A549 (cell line): ENCODE measurements at regions not wholly inside any gene's neighbourhood (a gene's known extent, or its start where the extent isn't known, plus 50 kb on each side); places are given as distances from the start of the nearest gene placed in this dataset.

Experiments
- ATAC-seq, 2 experiments: fragments of 200-7000 bp in 1 of 2; fragments of >200 bp in 1 of 2; cut with Nextera tagmentation in 1 of 2; cut with Tn5 transposase in 1 of 2; 3 replicates each; pipeline versions ENCODE4 v1.8.0 to v1.9.1; 2018 to 2020; ENCODE audit warnings: mild to moderate bottlenecking in 1 of 2, moderate library complexity in 1 of 2
- CTCF ChIA-PET: fragments of 300-600 bp; sonication (Branson Sonifier 250); formaldehyde crosslinking; extraction: SDS; loops from one replicate; lab custom pipeline; 2021; ENCODE audit warnings: antibody characterized with exemption, inconsistent platforms; lab: Yijun Ruan, JAX
- POLR2A ChIA-PET: fragments of 350-600 bp; formaldehyde crosslinking; extraction: SDS; loops from one replicate; lab custom pipeline; 2021; ENCODE audit warnings: antibody characterized with exemption, inconsistent platforms; lab: Yijun Ruan, JAX
- DNase-seq, 2 experiments: peaks; one replicate each; pipeline versions ENCODE4 v3.0.0 to v3.0.0-alpha.2; 2011 to 2016; ENCODE audit warnings: low read depth in 1 of 2, low spot score in 1 of 2
- FAIRE-seq: peaks from 2 replicates; lab custom pipeline; 2011; peaks lifted over from hg19 to GRCh38; lab: Jason Lieb, UNC
- H3K27ac ChIP-seq, 2 experiments: fragments of >200 bp; sonication (Bioruptor Twin); formaldehyde crosslinking; 3 replicates each; pipeline ENCODE4 v1.5.1; 2016 to 2017
- H3K4me1 ChIP-seq: fragments of >200 bp; sonication (Bioruptor Twin); formaldehyde crosslinking; 3 replicates; pipeline ENCODE4 v1.6.1; 2016
- H3K4me2 ChIP-seq: fragments of >200 bp; sonication (Bioruptor Twin); formaldehyde crosslinking; 3 replicates; pipeline ENCODE4 v1.6.1; 2016
- H3K4me3 ChIP-seq: fragments of >200 bp; sonication (Bioruptor Twin); formaldehyde crosslinking; 3 replicates; pipeline ENCODE4 v1.5.1; 2016
- H3K9me3 ChIP-seq: fragments of >200 bp; sonication (Bioruptor Twin); formaldehyde crosslinking; 3 replicates; pipeline ENCODE4 v1.6.1; 2016
- ATOH8 ChIP-seq: fragments of 250-450 bp; sonication (Bioruptor Pico); IDR thresholded peaks from 2 replicates; pipeline ENCODE4 v1.5.0; 2020; ENCODE audit warnings: low read depth, mild to moderate bottlenecking, moderate library complexity
- BHLHE40 ChIP-seq: IDR thresholded peaks from 2 replicates; pipeline ENCODE4 v1.6.1; 2012; ENCODE audit warnings: low read depth, low read length, inconsistent platforms
- CBX8 ChIP-seq: fragments of 200-600 bp; sonication (generic); IDR thresholded peaks from 2 replicates; pipeline ENCODE4 v1.6.1; 2016
- CHD4 ChIP-seq: fragments of 200-600 bp; sonication (generic); IDR thresholded peaks from 2 replicates; pipeline ENCODE4 v1.6.1; 2016; ENCODE audit warnings: antibody characterized with exemption, mild to moderate bottlenecking, borderline replicate concordance
- E2F6 ChIP-seq: IDR thresholded peaks from 2 replicates; pipeline ENCODE4 v1.6.1; 2012; ENCODE audit warnings: low read depth, borderline replicate concordance
- EHMT2 ChIP-seq: fragments of 200-600 bp; sonication (generic); IDR thresholded peaks from 2 replicates; pipeline ENCODE4 v1.6.1; 2016; ENCODE audit warnings: antibody characterized with exemption, low read depth, mild to moderate bottlenecking, moderate library complexity
- EP300 ChIP-seq, 2 experiments: fragments of >200 bp; sonication (Bioruptor Twin); formaldehyde crosslinking; IDR thresholded peaks; 2 replicates in 1 of 2; 3 replicates in 1 of 2; pipeline ENCODE4 v1.6.1; 2016 to 2017
- FOXS1 ChIP-seq: fragments of 250-450 bp; sonication (Bioruptor Pico); IDR thresholded peaks from 2 replicates; pipeline ENCODE4 v1.5.0; 2020; ENCODE audit warnings: mild to moderate bottlenecking, moderate library complexity
- HDAC2 ChIP-seq: fragments of 200-600 bp; sonication (generic); IDR thresholded peaks from 2 replicates; pipeline ENCODE4 v1.6.1; 2016
- HES2 ChIP-seq: fragments of >200 bp; sonication (Bioruptor Twin); formaldehyde crosslinking; IDR thresholded peaks from 2 replicates; pipeline ENCODE4 v1.6.1; 2016
- HEYL ChIP-seq: fragments of 250-450 bp; sonication (Bioruptor Pico); IDR thresholded peaks from 2 replicates; pipeline ENCODE4 v1.8.0; 2021; ENCODE audit warnings: mild to moderate bottlenecking, moderate library complexity
- KDM1A ChIP-seq: fragments of 200-600 bp; sonication (generic); IDR thresholded peaks from 2 replicates; pipeline ENCODE4 v1.6.1; 2016; ENCODE audit warnings: low read depth, mild to moderate bottlenecking
- KDM5A ChIP-seq: fragments of 200-600 bp; sonication (generic); IDR thresholded peaks from 2 replicates; pipeline ENCODE4 v1.6.1; 2016; ENCODE audit warnings: antibody characterized with exemption, mild to moderate bottlenecking
- MAFK ChIP-seq: fragments of 450-650 bp; IDR thresholded peaks from 2 replicates; pipeline ENCODE4 v1.6.1; 2014; ENCODE audit not compliant: partially characterized antibody
- MAZ ChIP-seq: fragments of 150-350 bp; IDR thresholded peaks from 2 replicates; pipeline ENCODE4 v1.6.1; 2014; ENCODE audit warnings: antibody characterized with exemption, low read depth, low read length, borderline replicate concordance
- MYC ChIP-seq: IDR thresholded peaks from 2 replicates; pipeline ENCODE4 v1.6.1; 2012; ENCODE audit warnings: mild to moderate bottlenecking, inconsistent platforms, low read length, improper control_type of control experiment, borderline replicate concordance
- PHF8 ChIP-seq: fragments of 200-600 bp; sonication (generic); IDR thresholded peaks from 2 replicates; pipeline ENCODE4 v1.6.1; 2016; ENCODE audit warnings: low read depth, mild to moderate bottlenecking, antibody characterized with exemption, moderate library complexity, borderline replicate concordance
- POLR2A ChIP-seq: IDR thresholded peaks from 2 replicates; pipeline ENCODE4 v1.6.1; 2012; ENCODE audit warnings: mild to moderate bottlenecking, low read length
- POLR2AphosphoS2 ChIP-seq: conservative IDR thresholded peaks from 2 replicates; pipeline ENCODE4 v1.6.1; 2012; ENCODE audit warnings: low read length, improper control_type of control experiment, inconsistent platforms
- REST ChIP-seq: fragments of 200-600 bp; sonication (generic); IDR thresholded peaks from 2 replicates; pipeline ENCODE4 v1.6.1; 2016; ENCODE audit warnings: antibody characterized with exemption, mild to moderate bottlenecking, moderate library complexity
- SMC3 ChIP-seq: fragments of >200 bp; sonication (Bioruptor Twin); formaldehyde crosslinking; IDR thresholded peaks from 3 replicates; pipeline ENCODE4 v1.6.1; 2018; ENCODE audit warnings: inconsistent platforms
- TFCP2L1 ChIP-seq: fragments of 250-450 bp; sonication (Bioruptor Pico); IDR thresholded peaks from 2 replicates; pipeline ENCODE4 v1.5.0; 2021; ENCODE audit warnings: mild to moderate bottlenecking
- USF2 ChIP-seq: fragments of 450-650 bp; IDR thresholded peaks from 2 replicates; pipeline ENCODE4 v1.6.1; 2014; ENCODE audit warnings: antibody characterized with exemption
- ZFP36 ChIP-seq: fragments of 450-650 bp; IDR thresholded peaks from 2 replicates; pipeline ENCODE4 v1.6.1; 2014; ENCODE audit warnings: borderline replicate concordance; ENCODE audit not compliant: partially characterized antibody
- ZSCAN20 ChIP-seq: fragments of 250-450 bp; sonication (Bioruptor Pico); IDR thresholded peaks from 2 replicates; pipeline ENCODE4 v1.8.0; 2022; ENCODE audit warnings: mild to moderate bottlenecking, moderate library complexity
- WGBS: methylation state at CpG from one replicate; pipeline ENCODE4 v1.1.6; 2017; ENCODE audit errors: missing lambda C conversion rate; 5-methylcytosine and 5-hydroxymethylcytosine counted together

GRCh38 chr4:59387759-59388758 lies 1812.1 kb upstream of the ADGRL3 start:
- DNase-seq: no peak
- ChIA-PET CTCF (no interaction called here), POLR2A (no interaction called here)
- TF ChIP-seq HES2 (no peak), BHLHE40 (no peak), POLR2A (no peak), POLR2AphosphoS2 (no peak), SMC3 (no peak), REST (no peak), FOXS1 (CRISPR knock-in tag) (no peak), EHMT2 (no peak)
- no peaks in the 10 kb centered on the region for H3K4me1 ChIP-seq
- WGBS: 46% methylated on average over 7 of the region's 7 CpGs
- H3K27ac ChIP-seq: no peak overlapping the region
- H3K9me3 ChIP-seq: no peaks in the 10 kb centered on the region
- no peak for FAIRE-seq
- H3K4me2 ChIP-seq: no peak overlapping the region
- ATAC-seq: no peak
- H3K4me3 ChIP-seq: no peak overlapping the region

- CTCF ChIA-PET: no interaction called here
Observed at GRCh38 chr4:59393780-59394179, 1806.3 kb upstream of the ADGRL3 start.

GRCh38 chr4:59400334-59400733 lies 1799.8 kb upstream of the ADGRL3 start:
- H3K4me1 ChIP-seq: no peaks in the 10 kb centered on the region
- DNase-seq: no peak
- ATAC-seq: no peak
- 31% methylated on average over 4 of the region's 4 CpGs for WGBS
- POLR2A ChIA-PET: no interaction called here
- H3K27ac ChIP-seq: no peak overlapping the region
- no peak for FAIRE-seq
- H3K4me3 ChIP-seq: no peak overlapping the region
- H3K4me2 ChIP-seq: no peak overlapping the region
- H3K9me3 ChIP-seq: no peaks in the 10 kb centered on the region
- CTCF ChIA-PET: no interaction called here
- TF ChIP-seq TFCP2L1 (CRISPR knock-in tag) (no peak), ZSCAN20 (no peak), EP300 (IDR thresholded peaks at IDR 0.05) (no peak), KDM5A (no peak), HEYL (CRISPR knock-in tag) (no peak), EHMT2 (no peak), POLR2A (no peak), FOXS1 (CRISPR knock-in tag) (no peak), CBX8 (no peak), HDAC2 (no peak), HES2 (no peak), MAZ (no peak), ATOH8 (CRISPR knock-in tag) (no peak), USF2 (no peak), ZFP36 (no peak), KDM1A (no peak), E2F6 (no peak)

More at GRCh38 chr4:59393780-59394179, 1806.3 kb upstream of the ADGRL3 start:
- ATAC-seq: no peak
- H3K27ac ChIP-seq: no peak overlapping the region
- WGBS: 0% methylated on average over 1 of the region's 5 CpGs
- H3K9me3 ChIP-seq: no peaks in the 10 kb centered on the region
- POLR2A ChIA-PET: no interaction called here
- H3K4me1 ChIP-seq: no peaks in the 10 kb centered on the region
- no peak overlapping the region for H3K4me2 ChIP-seq
- no peak overlapping the region for H3K4me3 ChIP-seq
- no peak for DNase-seq
- FAIRE-seq: no peak
- TF ChIP-seq HEYL (CRISPR knock-in tag): no peak
- no peak for TF ChIP-seq KDM5A
- no peak for TF ChIP-seq MAFK
- TF ChIP-seq CHD4: no peak
- TF ChIP-seq E2F6: no peak
- no peak for TF ChIP-seq ZSCAN20
- TF ChIP-seq PHF8: no peak
- no peak for TF ChIP-seq MYC
